Activated CD4-positive, alpha-beta T cell treated with anti-CD3 and anti-CD28 coated beads for 24 hours (primary cell): ENCODE measurements at regions not wholly inside any gene's neighbourhood (a gene's known extent, or its start where the extent isn't known, plus 50 kb on each side); places are given as distances from the start of the nearest gene placed in this dataset.

Source experiments
- DNase-seq, 2 donors: peaks; one replicate each; pipeline ENCODE4 v3.0.0-alpha.2; 2020; ENCODE audit warnings: low read depth in 2 of 2

GRCh38 chr14:101480747-101481530 lies 80.4 kb upstream of the DIO3 start:
- no peak for DNase-seq

- no peak for DNase-seq
Measured at GRCh38 chr14:101481557-101481956, 79.7 kb upstream of the DIO3 start.

- no peak for DNase-seq
Measured at GRCh38 chr14:101482066-101482465, 79.2 kb upstream of the DIO3 start.

GRCh38 chr14:101483829-101484228 lies 77.5 kb upstream of the DIO3 start:
- DNase-seq, result no peak

GRCh38 chr14:101489092-101489760 lies 72.1 kb upstream of the DIO3 start:
- no peak for DNase-seq

GRCh38 chr14:101490771-101491170 lies 70.5 kb upstream of the DIO3 start:
- no peak for DNase-seq

- DNase-seq, result no peak
Measured at GRCh38 chr14:101491841-101492240, 69.5 kb upstream of the DIO3 start.

- DNase-seq, result no peak
Measured at GRCh38 chr14:101492716-101493115, 68.6 kb upstream of the DIO3 start.

- no peak for DNase-seq
Measured at GRCh38 chr14:101494826-101495225, 66.5 kb upstream of the DIO3 start.

- no peak for DNase-seq
Measured at GRCh38 chr14:101495284-101495683, 66.0 kb upstream of the DIO3 start.

- DNase-seq, result no peak
Measured at GRCh38 chr14:101495827-101496775, 65.2 kb upstream of the DIO3 start.

GRCh38 chr14:101496776-101497683 lies 64.3 kb upstream of the DIO3 start:
- no peak for DNase-seq

GRCh38 chr14:101497684-101498525 lies 63.4 kb upstream of the DIO3 start:
- no peak for DNase-seq

GRCh38 chr14:101498526-101498860 lies 62.8 kb upstream of the DIO3 start:
- no peak for DNase-seq

GRCh38 chr14:101499080-101499479 lies 62.2 kb upstream of the DIO3 start:
- no peak for DNase-seq

GRCh38 chr14:101499513-101499912 lies 61.8 kb upstream of the DIO3 start:
- DNase-seq, result no peak

GRCh38 chr14:101500061-101500460 lies 61.2 kb upstream of the DIO3 start:
- DNase-seq, result no peak

GRCh38 chr14:101500681-101501080 lies 60.6 kb upstream of the DIO3 start:
- DNase-seq, result no peak

- no peak for DNase-seq
Measured at GRCh38 chr14:101501341-101501740, 60.0 kb upstream of the DIO3 start.

GRCh38 chr14:101501858-101502615 lies 59.3 kb upstream of the DIO3 start:
- DNase-seq, result no peak
